Endodermal cell (in vitro differentiated cells): ENCODE measurements at regions not wholly inside any gene's neighbourhood (a gene's known extent, or its start where the extent isn't known, plus 50 kb on each side); places are given as distances from the start of the nearest gene placed in this dataset.

Source experiments
- DNase-seq: peaks from one replicate; pipeline ENCODE4 v3.0.0-alpha.2; 2017
- H3K27ac ChIP-seq: 2 replicates; pipeline ENCODE4 v1.5.1; 2013; ENCODE audit warnings: mild to moderate bottlenecking, low read depth, low read length, moderate library complexity
- H3K27me3 ChIP-seq: 2 replicates; pipeline ENCODE4 v1.6.1; 2013; ENCODE audit warnings: mild to moderate bottlenecking, low read length, moderate library complexity; ENCODE audit not compliant: insufficient read depth, control insufficient read depth, poor library complexity, severe bottlenecking
- H3K36me3 ChIP-seq: 2 replicates; pipeline ENCODE4 v1.7.0; 2013; ENCODE audit warnings: mild to moderate bottlenecking, low read length, moderate library complexity; ENCODE audit not compliant: control insufficient read depth, insufficient read depth
- H3K4me1 ChIP-seq: one replicate; pipeline ENCODE4 v1.7.0; 2013; ENCODE audit warnings: low read length; ENCODE audit not compliant: control insufficient read depth, insufficient read depth
- H3K4me3 ChIP-seq: 2 replicates; pipeline ENCODE4 v1.5.1; 2013; ENCODE audit warnings: mild to moderate bottlenecking, low read length, moderate library complexity
- H3K9ac ChIP-seq: 2 replicates; pipeline ENCODE4 v1.6.1; 2013; ENCODE audit warnings: mild to moderate bottlenecking, low read length, moderate library complexity; ENCODE audit not compliant: poor library complexity, severe bottlenecking; ENCODE audit errors: extremely low read depth
- H3K9me3 ChIP-seq: 2 replicates; pipeline ENCODE4 v1.6.1; 2013; ENCODE audit warnings: mild to moderate bottlenecking, low read length, moderate library complexity; ENCODE audit not compliant: control insufficient read depth
- H3K27ac Mint-ChIP-seq: 2 replicates; pipeline ENCODE4 v1.8.0; 2020; ENCODE audit warnings: mixed read lengths
- H3K27me3 Mint-ChIP-seq: 2 replicates; pipeline ENCODE4 v1.8.0; 2021; ENCODE audit warnings: mild to moderate bottlenecking, mixed read lengths; ENCODE audit not compliant: insufficient read depth
- H3K36me3 Mint-ChIP-seq: 2 replicates; pipeline ENCODE4 v1.8.0; 2020; ENCODE audit warnings: low read depth, mixed read lengths
- H3K4me1 Mint-ChIP-seq: 2 replicates; pipeline ENCODE4 v1.8.0; 2020; ENCODE audit warnings: mixed read lengths
- H3K4me3 Mint-ChIP-seq: 2 replicates; pipeline ENCODE4 v1.8.0; 2020; ENCODE audit warnings: mild to moderate bottlenecking, moderate library complexity, mixed read lengths
- H3K9me3 Mint-ChIP-seq: 2 replicates; pipeline ENCODE4 v1.8.0; 2020; ENCODE audit warnings: mild to moderate bottlenecking, mixed read lengths
- WGBS, 2 experiments: methylation state at CpG; one replicate each; pipeline versions ENCODE4 v1.1.5 to v1.1.7; 2013; ENCODE audit warnings: missing lambda C conversion rate in 2 of 2, mixed read lengths in 1 of 2; ENCODE audit not compliant: insufficient coverage in 1 of 2, insufficient read length in 1 of 2; 5-methylcytosine and 5-hydroxymethylcytosine counted together
- TF ChIP-seq, protein P1 (sequence below): fragments of 200-600 bp; sonication (generic); conservative IDR thresholded peaks from 2 replicates; pipeline ENCODE4 v1.5.0; 2021; ENCODE audit warnings: antibody characterized with exemption, mild to moderate bottlenecking

DNA sequence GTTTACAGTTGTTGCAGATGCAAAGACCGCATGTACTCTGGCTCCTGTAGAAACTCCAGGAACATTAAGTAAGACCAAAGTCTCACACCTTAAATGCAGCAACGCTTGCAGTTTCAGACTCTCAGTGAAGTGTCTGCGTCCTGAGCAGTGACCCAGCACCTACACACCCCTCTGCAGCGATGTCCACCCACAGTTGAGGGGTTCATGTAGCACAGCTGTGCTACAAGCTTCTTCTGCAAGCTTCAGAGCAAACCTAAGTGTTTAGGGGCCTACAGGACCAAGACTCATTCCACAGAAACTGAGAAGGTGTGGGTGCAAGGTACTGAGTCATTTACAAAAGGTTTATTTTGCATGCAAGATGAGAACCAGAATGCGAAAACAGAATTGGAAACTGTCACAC is 191.0 kb downstream of the IRX2 start:
- no peaks in the 10 kb centered on the region for H3K36me3 Mint-ChIP-seq
- no peaks in the 10 kb centered on the region for H3K36me3 ChIP-seq
- TF ChIP-seq, protein P1, sequence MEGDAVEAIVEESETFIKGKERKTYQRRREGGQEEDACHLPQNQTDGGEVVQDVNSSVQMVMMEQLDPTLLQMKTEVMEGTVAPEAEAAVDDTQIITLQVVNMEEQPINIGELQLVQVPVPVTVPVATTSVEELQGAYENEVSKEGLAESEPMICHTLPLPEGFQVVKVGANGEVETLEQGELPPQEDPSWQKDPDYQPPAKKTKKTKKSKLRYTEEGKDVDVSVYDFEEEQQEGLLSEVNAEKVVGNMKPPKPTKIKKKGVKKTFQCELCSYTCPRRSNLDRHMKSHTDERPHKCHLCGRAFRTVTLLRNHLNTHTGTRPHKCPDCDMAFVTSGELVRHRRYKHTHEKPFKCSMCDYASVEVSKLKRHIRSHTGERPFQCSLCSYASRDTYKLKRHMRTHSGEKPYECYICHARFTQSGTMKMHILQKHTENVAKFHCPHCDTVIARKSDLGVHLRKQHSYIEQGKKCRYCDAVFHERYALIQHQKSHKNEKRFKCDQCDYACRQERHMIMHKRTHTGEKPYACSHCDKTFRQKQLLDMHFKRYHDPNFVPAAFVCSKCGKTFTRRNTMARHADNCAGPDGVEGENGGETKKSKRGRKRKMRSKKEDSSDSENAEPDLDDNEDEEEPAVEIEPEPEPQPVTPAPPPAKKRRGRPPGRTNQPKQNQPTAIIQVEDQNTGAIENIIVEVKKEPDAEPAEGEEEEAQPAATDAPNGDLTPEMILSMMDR: no peak
- no peaks in the 10 kb centered on the region for H3K27me3 ChIP-seq
- no peak overlapping the region for H3K4me3 Mint-ChIP-seq
- 91 to 100% methylated on average over 3 to 5 of the region's 5 CpGs for WGBS, 2 experiments
- peaks cover 8% of the 10 kb centered on the region for H3K27me3 Mint-ChIP-seq
- H3K27ac ChIP-seq: no peak overlapping the region
- no peak overlapping the region for H3K27ac Mint-ChIP-seq
- H3K4me1 ChIP-seq: no peaks in the 10 kb centered on the region
- H3K9me3 Mint-ChIP-seq: no peaks in the 10 kb centered on the region
- no peak for DNase-seq
- no peaks in the 10 kb centered on the region for H3K4me1 Mint-ChIP-seq
- no peak overlapping the region for H3K9ac ChIP-seq
- no peak overlapping the region for H3K4me3 ChIP-seq
- no peaks in the 10 kb centered on the region for H3K9me3 ChIP-seq

- H3K4me3 ChIP-seq: no peak overlapping the region
- Mint-ChIP-seq H3K36me3 (no peaks in the 10 kb centered on the region), H3K9me3 (peaks cover 16% of the 10 kb centered on the region), H3K4me3 (no peak overlapping the region), H3K27ac (no peak overlapping the region), H3K27me3 (peaks cover 10% of the 10 kb centered on the region), H3K4me1 (no peaks in the 10 kb centered on the region)
- TF ChIP-seq, protein P1: no peak
- H3K27me3 ChIP-seq: no peaks in the 10 kb centered on the region
- no peak for DNase-seq
- 86 to 89% methylated on average over 7 to 12 of the region's 12 CpGs for WGBS, 2 experiments
- H3K9me3 ChIP-seq: peaks cover 6% of the 10 kb centered on the region
- H3K9ac ChIP-seq: no peak overlapping the region
- no peaks in the 10 kb centered on the region for H3K36me3 ChIP-seq
- no peaks in the 10 kb centered on the region for H3K4me1 ChIP-seq
- no peak overlapping the region for H3K27ac ChIP-seq
Measured at GRCh38 chr5:2557435-2557834, 194.0 kb downstream of the IRX2 start.

DNA sequence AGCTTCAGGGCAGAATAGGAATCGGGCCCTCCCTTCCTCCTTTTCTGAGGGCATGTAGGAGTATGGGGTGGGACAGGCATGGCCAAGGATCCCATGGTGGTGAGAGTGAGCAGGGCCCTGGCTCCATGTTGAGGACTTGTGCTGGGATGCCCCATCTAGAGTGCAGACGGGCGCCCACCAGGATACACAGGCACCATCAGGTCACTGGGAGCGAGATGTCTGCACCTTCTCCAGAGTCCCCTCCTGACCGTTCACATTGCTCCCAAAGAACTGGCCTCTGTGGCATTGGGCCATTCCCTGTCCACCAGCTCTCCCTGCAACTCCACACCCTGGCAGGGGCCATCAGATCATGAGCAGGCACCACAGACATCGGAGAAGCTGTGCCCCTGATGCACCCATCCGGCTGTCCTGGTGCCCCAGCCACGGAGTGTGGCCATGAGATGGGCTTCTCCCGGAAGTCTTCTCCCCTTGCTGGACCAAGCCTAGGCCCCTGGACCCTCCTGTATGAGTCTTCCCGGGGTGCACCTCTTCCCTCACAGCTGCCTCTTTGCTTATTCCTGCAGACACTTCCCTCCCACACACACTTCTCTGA is 195.0 kb downstream of the IRX2 start:
- H3K27me3 ChIP-seq: no peaks in the 10 kb centered on the region
- no peak for DNase-seq
- H3K9ac ChIP-seq: no peak overlapping the region
- Mint-ChIP-seq H3K27me3 (peaks cover 10% of the 10 kb centered on the region), H3K4me1 (no peaks in the 10 kb centered on the region), H3K36me3 (no peaks in the 10 kb centered on the region), H3K4me3 (no peak overlapping the region), H3K9me3 (peaks cover 16% of the 10 kb centered on the region), H3K27ac (no peak overlapping the region)
- H3K36me3 ChIP-seq: no peaks in the 10 kb centered on the region
- 94 to 98% methylated on average over 7 to 10 of the region's 10 CpGs for WGBS, 2 experiments
- no peak overlapping the region for H3K4me3 ChIP-seq
- H3K9me3 ChIP-seq: peaks cover 6% of the 10 kb centered on the region
- TF ChIP-seq, protein P1: no peak
- H3K27ac ChIP-seq: no peak overlapping the region
- no peaks in the 10 kb centered on the region for H3K4me1 ChIP-seq
